ENCODE measurements at regions not wholly inside any gene's neighbourhood (a gene's known extent, or its start where the extent isn't known, plus 50 kb on each side); places are given as distances from the start of the nearest gene placed in this dataset.

DNA sequence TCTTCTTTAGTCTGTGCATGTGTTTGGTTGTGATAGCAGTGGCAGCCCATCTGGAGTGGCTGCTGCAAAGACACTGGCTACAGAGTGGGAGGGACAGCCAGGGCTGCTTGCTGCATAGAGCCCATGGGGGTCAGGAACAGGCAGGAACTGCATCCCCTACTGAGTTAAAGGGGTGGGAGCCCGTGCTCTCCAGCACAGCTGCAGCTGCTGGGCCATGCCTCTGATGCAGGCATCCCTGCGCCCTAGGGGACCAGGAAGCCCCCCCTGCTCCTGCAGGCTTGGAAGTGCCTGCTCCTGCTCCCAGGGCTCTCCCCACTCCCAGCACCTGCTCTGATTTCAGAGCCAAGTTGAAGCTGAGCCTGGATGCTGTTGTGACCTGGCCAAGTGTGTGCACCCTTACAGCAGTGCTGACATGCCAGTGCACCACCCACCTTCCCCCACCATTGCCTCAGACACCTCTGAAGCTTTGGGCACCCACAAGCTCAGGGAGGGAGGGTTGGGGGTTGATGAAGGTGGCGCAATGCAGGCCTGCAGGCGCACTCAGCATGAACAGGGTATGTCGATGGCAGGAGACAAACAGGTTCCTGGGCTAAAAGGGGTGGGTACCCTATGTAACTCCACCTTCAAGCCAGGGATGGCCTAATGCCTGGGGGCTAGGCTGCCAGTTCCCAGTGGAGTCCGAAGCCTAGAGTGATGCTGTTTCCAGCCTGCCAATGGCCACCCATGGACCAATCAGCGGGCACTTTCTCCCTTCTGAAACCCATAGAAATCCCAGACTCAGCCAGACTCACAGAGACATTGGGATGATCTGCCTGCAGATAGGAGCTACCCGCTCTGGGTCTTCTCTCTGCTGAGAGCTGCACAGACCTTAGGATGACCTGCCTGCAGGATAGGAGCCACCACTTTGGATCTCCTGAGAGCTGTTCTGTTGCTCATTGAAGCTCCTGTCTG, 919.9 kb upstream of the MIR17HG start:
- Histone ChIP-seq H3K4me3 (ENCODE audit: low read depth in 1 of 2, low read length in 2 of 2) (no peak overlapping the region), H3K9ac (ENCODE audit: low read depth in 1 of 2, low read length in 2 of 2) (no peak overlapping the region), H3K27me3 (ENCODE audit: control insufficient read depth in 1 of 2, insufficient read depth in 2 of 2, low read length in 2 of 2) (no peaks in the 10 kb centered on the region), H3K36me3 (ENCODE audit: control insufficient read depth in 1 of 2, insufficient read depth in 2 of 2, low read length in 2 of 2) (no peaks in the 10 kb centered on the region), H3K9me3 (ENCODE audit: control insufficient read depth in 1 of 2, low read length in 2 of 2) (no peaks in the 10 kb centered on the region), H3K27ac (ENCODE audit: low read depth, low read length) (no peak overlapping the region), H3K4me1 (ENCODE audit: control insufficient read depth in 1 of 2, insufficient read depth in 2 of 2, low read length in 2 of 2) (no peaks in the 10 kb centered on the region)

DNA sequence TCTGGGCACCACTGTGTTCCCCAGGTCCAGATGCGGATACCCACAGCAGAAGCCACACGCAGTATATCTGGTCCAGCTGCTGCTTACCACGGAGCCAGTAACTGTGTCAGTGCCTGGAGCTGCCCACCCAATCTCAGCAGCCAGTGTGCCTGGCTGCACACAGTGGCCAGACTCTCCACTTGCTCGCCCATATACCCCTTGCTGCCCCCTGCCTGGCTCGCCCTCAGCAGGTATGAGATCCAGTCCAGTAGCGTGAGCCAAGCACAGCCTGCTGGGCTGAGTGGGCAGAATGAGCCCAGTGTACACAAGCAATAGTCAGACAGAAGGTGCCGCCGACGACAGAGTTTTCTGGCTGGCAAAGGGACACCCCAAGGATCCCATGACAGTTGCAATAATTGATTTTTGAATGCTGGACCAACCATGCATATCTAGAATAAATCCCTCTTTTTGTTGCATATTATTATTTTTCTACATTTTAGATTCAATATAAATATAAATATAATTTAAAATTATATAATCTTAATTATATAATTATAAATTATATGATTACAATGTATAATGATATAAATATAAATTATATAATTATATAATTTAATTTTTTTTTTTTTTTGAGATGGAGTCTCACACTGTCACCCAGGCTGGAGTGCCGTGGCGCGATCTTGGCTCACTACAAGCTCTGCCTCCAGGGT, 918.8 kb upstream of the MIR17HG start:
- Histone ChIP-seq H3K27me3 (ENCODE audit: control insufficient read depth in 1 of 2, insufficient read depth in 2 of 2, low read length in 2 of 2) (no peaks in the 10 kb centered on the region), H3K9ac (ENCODE audit: low read depth in 1 of 2, low read length in 2 of 2) (no peak overlapping the region), H3K4me3 (ENCODE audit: low read depth in 1 of 2, low read length in 2 of 2) (no peak overlapping the region), H3K27ac (ENCODE audit: low read depth, low read length) (no peak overlapping the region), H3K36me3 (ENCODE audit: control insufficient read depth in 1 of 2, insufficient read depth in 2 of 2, low read length in 2 of 2) (no peaks in the 10 kb centered on the region), H3K9me3 (ENCODE audit: control insufficient read depth in 1 of 2, low read length in 2 of 2) (no peaks in the 10 kb centered on the region), H3K4me1 (ENCODE audit: control insufficient read depth in 1 of 2, insufficient read depth in 2 of 2, low read length in 2 of 2) (no peaks in the 10 kb centered on the region)

DNA sequence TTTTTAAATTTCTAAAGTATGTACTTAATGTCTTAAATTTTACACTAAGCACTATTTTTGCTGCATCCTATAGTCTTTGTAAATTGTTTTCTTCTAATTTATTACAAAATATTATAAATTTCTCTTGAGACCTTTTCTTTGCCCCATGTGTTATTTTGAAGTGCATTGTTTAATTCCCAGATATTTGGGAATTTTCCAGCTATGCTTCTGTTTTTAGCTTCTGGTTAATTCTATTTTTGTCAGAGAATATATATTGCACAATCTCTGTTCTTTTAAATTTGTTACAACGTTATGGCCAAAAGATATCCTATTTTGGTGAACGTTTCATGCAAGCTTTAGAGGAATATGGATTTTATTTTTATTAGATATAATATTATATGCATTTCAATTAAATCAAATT, 917.4 kb upstream of the MIR17HG start:
- H3K36me3 ChIP-seq (ENCODE audit: control insufficient read depth in 1 of 2, insufficient read depth in 2 of 2, low read length in 2 of 2): no peaks in the 10 kb centered on the region
- H3K4me3 ChIP-seq (ENCODE audit: low read depth in 1 of 2, low read length in 2 of 2): no peak overlapping the region
- no peak overlapping the region for H3K9ac ChIP-seq (ENCODE audit: low read depth in 1 of 2, low read length in 2 of 2)
- H3K4me1 ChIP-seq (ENCODE audit: control insufficient read depth in 1 of 2, insufficient read depth in 2 of 2, low read length in 2 of 2): no peaks in the 10 kb centered on the region
- no peaks in the 10 kb centered on the region for H3K9me3 ChIP-seq (ENCODE audit: control insufficient read depth in 1 of 2, low read length in 2 of 2)
- no peak overlapping the region for H3K27ac ChIP-seq (ENCODE audit: low read depth, low read length)
- no peaks in the 10 kb centered on the region for H3K27me3 ChIP-seq (ENCODE audit: control insufficient read depth in 1 of 2, insufficient read depth in 2 of 2, low read length in 2 of 2)

GRCh38 chr13:90436697-90437096, 910.8 kb upstream of the MIR17HG start:
- Histone ChIP-seq H3K36me3 (ENCODE audit: control insufficient read depth in 1 of 2, insufficient read depth in 2 of 2, low read length in 2 of 2) (no peaks in the 10 kb centered on the region), H3K27ac (ENCODE audit: low read depth, low read length) (no peak overlapping the region), H3K9me3 (ENCODE audit: control insufficient read depth in 1 of 2, low read length in 2 of 2) (no peaks in the 10 kb centered on the region), H3K4me3 (ENCODE audit: low read depth in 1 of 2, low read length in 2 of 2) (no peak overlapping the region), H3K9ac (ENCODE audit: low read depth in 1 of 2, low read length in 2 of 2) (no peak overlapping the region), H3K27me3 (ENCODE audit: control insufficient read depth in 1 of 2, insufficient read depth in 2 of 2, low read length in 2 of 2) (no peaks in the 10 kb centered on the region), H3K4me1 (ENCODE audit: control insufficient read depth in 1 of 2, insufficient read depth in 2 of 2, low read length in 2 of 2) (no peaks in the 10 kb centered on the region)

DNA sequence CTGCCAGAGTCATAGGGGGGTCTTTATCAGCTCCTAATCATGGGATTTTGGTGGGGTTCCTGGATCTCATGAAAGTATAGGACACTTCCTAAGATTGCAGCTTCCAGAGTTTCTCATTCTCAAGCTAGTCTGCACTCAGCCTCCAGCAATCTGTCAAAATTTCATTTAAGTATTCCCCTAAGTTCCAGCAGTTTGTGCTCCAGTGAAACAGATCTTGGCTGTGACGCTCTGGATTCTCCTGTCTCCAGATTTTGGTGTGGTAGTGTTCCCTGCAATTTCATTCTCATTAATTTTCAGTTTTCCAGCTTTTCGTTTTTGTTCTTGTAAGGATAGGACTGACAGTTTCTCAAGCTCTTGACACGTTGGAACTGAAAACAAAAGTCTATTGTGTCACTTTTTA, 908.9 kb upstream of the MIR17HG start:
- Histone ChIP-seq H3K36me3 (ENCODE audit: control insufficient read depth in 1 of 2, insufficient read depth in 2 of 2, low read length in 2 of 2) (no peaks in the 10 kb centered on the region), H3K4me3 (ENCODE audit: low read depth in 1 of 2, low read length in 2 of 2) (no peak overlapping the region), H3K9ac (ENCODE audit: low read depth in 1 of 2, low read length in 2 of 2) (no peak overlapping the region), H3K27ac (ENCODE audit: low read depth, low read length) (no peak overlapping the region), H3K9me3 (ENCODE audit: control insufficient read depth in 1 of 2, low read length in 2 of 2) (no peaks in the 10 kb centered on the region), H3K27me3 (ENCODE audit: control insufficient read depth in 1 of 2, insufficient read depth in 2 of 2, low read length in 2 of 2) (no peaks in the 10 kb centered on the region), H3K4me1 (ENCODE audit: control insufficient read depth in 1 of 2, insufficient read depth in 2 of 2, low read length in 2 of 2) (no peaks in the 10 kb centered on the region)

DNA sequence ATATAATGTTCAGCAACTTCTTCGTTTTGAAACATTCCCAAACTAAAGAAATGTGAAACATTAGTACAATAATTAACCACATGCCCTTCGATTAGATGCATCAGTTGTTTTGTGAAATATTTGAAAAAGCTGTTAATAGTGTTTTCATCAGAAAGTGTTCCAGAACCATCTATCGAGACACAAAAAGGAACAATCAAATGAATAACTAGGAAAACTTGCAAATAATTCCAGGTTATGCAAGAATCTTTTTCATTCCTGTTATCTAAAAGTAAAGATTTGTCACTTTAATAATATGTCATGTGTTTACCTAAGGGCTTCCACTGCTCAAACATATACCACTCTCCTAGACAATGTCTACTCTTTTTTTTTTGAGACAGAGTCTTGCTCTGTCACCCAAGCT, 904.2 kb upstream of the MIR17HG start:
- H3K27me3 ChIP-seq (ENCODE audit: control insufficient read depth in 1 of 2, insufficient read depth in 2 of 2, low read length in 2 of 2): no peaks in the 10 kb centered on the region
- H3K9me3 ChIP-seq (ENCODE audit: control insufficient read depth in 1 of 2, low read length in 2 of 2): no peaks in the 10 kb centered on the region
- no peak overlapping the region for H3K9ac ChIP-seq (ENCODE audit: low read depth in 1 of 2, low read length in 2 of 2)
- H3K4me3 ChIP-seq (ENCODE audit: low read depth in 1 of 2, low read length in 2 of 2): no peak overlapping the region
- no peak overlapping the region for H3K27ac ChIP-seq (ENCODE audit: low read depth, low read length)
- H3K4me1 ChIP-seq (ENCODE audit: control insufficient read depth in 1 of 2, insufficient read depth in 2 of 2, low read length in 2 of 2): no peaks in the 10 kb centered on the region
- no peaks in the 10 kb centered on the region for H3K36me3 ChIP-seq (ENCODE audit: control insufficient read depth in 1 of 2, insufficient read depth in 2 of 2, low read length in 2 of 2)

DNA sequence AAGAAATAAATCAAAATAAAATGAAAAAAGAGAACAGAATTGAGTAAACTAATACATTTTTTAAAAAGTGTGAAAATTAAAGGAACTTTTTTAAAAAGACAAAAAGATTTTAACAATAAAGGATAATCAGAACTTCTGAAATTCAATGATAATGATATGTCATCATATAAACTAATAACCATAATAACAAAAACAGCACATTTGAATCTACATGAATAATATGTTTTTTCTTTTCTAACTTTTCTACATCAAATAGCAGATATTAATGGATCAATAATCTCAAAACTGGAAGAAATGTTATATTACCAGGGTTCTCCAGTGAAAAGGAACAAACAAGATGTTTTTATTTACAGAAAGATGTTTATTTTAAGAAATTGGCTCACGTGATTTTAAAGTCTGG, 903.3 kb upstream of the MIR17HG start:
- Histone ChIP-seq H3K9ac (ENCODE audit: low read depth in 1 of 2, low read length in 2 of 2) (no peak overlapping the region), H3K9me3 (ENCODE audit: control insufficient read depth in 1 of 2, low read length in 2 of 2) (no peaks in the 10 kb centered on the region), H3K27ac (ENCODE audit: low read depth, low read length) (no peak overlapping the region), H3K36me3 (ENCODE audit: control insufficient read depth in 1 of 2, insufficient read depth in 2 of 2, low read length in 2 of 2) (no peaks in the 10 kb centered on the region), H3K4me3 (ENCODE audit: low read depth in 1 of 2, low read length in 2 of 2) (no peak overlapping the region), H3K27me3 (ENCODE audit: control insufficient read depth in 1 of 2, insufficient read depth in 2 of 2, low read length in 2 of 2) (no peaks in the 10 kb centered on the region), H3K4me1 (ENCODE audit: control insufficient read depth in 1 of 2, insufficient read depth in 2 of 2, low read length in 2 of 2) (no peaks in the 10 kb centered on the region)

- no peak overlapping the region for H3K9ac ChIP-seq (ENCODE audit: low read depth in 1 of 2, low read length in 2 of 2)
- H3K4me1 ChIP-seq (ENCODE audit: control insufficient read depth in 1 of 2, insufficient read depth in 2 of 2, low read length in 2 of 2): no peaks in the 10 kb centered on the region
- no peak overlapping the region for H3K27ac ChIP-seq (ENCODE audit: low read depth, low read length)
- no peak overlapping the region for H3K4me3 ChIP-seq (ENCODE audit: low read depth in 1 of 2, low read length in 2 of 2)
- H3K9me3 ChIP-seq (ENCODE audit: control insufficient read depth in 1 of 2, low read length in 2 of 2): no peaks in the 10 kb centered on the region
- no peaks in the 10 kb centered on the region for H3K36me3 ChIP-seq (ENCODE audit: control insufficient read depth in 1 of 2, insufficient read depth in 2 of 2, low read length in 2 of 2)
- no peaks in the 10 kb centered on the region for H3K27me3 ChIP-seq (ENCODE audit: control insufficient read depth in 1 of 2, insufficient read depth in 2 of 2, low read length in 2 of 2)
These were observed 902.3 kb upstream of the MIR17HG start for GRCh38 chr13:90445179-90445578.

DNA sequence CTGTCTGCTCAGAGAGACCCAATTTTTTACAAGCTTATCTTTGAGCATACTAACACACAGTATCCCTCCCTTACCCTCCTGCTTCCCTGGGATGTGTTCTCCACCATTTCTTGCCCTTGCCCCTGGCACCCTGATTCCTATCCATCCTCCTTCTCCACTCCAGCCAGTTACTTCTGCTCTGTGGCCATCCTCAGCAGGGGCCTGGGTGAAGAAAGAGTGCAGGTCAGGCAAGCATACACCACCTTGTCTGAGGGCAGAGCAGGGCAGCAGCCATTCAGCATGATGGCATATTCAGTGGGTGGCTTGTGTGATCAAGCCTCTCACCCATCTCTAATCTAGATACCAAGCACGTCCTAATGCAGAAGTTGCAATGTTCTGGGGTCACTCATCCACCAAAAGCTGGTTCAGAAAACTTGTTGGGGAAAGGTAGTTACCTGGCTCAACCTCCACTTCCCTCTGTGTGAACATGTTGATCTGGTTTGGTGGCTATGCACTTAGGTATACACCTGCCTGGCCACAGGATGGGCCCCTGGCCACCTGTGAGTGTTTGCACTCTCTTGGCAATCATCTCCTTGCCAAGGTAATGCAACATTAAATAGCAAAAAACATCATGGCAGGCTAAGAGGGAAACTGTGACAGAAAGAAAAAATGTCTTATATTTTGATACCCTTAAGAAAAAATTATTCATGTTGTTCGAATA, 900.3 kb upstream of the MIR17HG start:
- Histone ChIP-seq H3K36me3 (ENCODE audit: control insufficient read depth in 1 of 2, insufficient read depth in 2 of 2, low read length in 2 of 2) (no peaks in the 10 kb centered on the region), H3K27me3 (ENCODE audit: control insufficient read depth in 1 of 2, insufficient read depth in 2 of 2, low read length in 2 of 2) (no peaks in the 10 kb centered on the region), H3K4me3 (ENCODE audit: low read depth in 1 of 2, low read length in 2 of 2) (no peak overlapping the region), H3K9ac (ENCODE audit: low read depth in 1 of 2, low read length in 2 of 2) (no peak overlapping the region), H3K9me3 (ENCODE audit: control insufficient read depth in 1 of 2, low read length in 2 of 2) (no peaks in the 10 kb centered on the region), H3K27ac (ENCODE audit: low read depth, low read length) (no peak overlapping the region), H3K4me1 (ENCODE audit: control insufficient read depth in 1 of 2, insufficient read depth in 2 of 2, low read length in 2 of 2) (no peaks in the 10 kb centered on the region)

GRCh38 chr13:90447734-90448101, 899.8 kb upstream of the MIR17HG start:
- no peaks in the 10 kb centered on the region for H3K36me3 ChIP-seq (ENCODE audit: control insufficient read depth in 1 of 2, insufficient read depth in 2 of 2, low read length in 2 of 2)

More at GRCh38 chr13:90447734-90448101, 899.8 kb upstream of the MIR17HG start:
- Histone ChIP-seq H3K4me1 (ENCODE audit: control insufficient read depth in 1 of 2, insufficient read depth in 2 of 2, low read length in 2 of 2) (no peaks in the 10 kb centered on the region), H3K9ac (ENCODE audit: low read depth in 1 of 2, low read length in 2 of 2) (no peak overlapping the region), H3K9me3 (ENCODE audit: control insufficient read depth in 1 of 2, low read length in 2 of 2) (no peaks in the 10 kb centered on the region), H3K27ac (ENCODE audit: low read depth, low read length) (no peak overlapping the region), H3K4me3 (ENCODE audit: low read depth in 1 of 2, low read length in 2 of 2) (no peak overlapping the region), H3K27me3 (ENCODE audit: control insufficient read depth in 1 of 2, insufficient read depth in 2 of 2, low read length in 2 of 2) (no peaks in the 10 kb centered on the region)
